IMR-90 (cell line): ENCODE measurements at regions not wholly inside any gene's neighbourhood (a gene's known extent, or its start where the extent isn't known, plus 50 kb on each side); places are given as distances from the start of the nearest gene placed in this dataset.

ENCODE experiments used
- ATAC-seq: fragments of 200-7000 bp; cut with Tn5 transposase; 2 replicates; pipeline ENCODE4 v1.9.1; 2020; ENCODE audit warnings: low read depth, mild to moderate bottlenecking, moderate library complexity
- BruUV-seq: library from RNA; stranded (reverse); fragments of 400-500 nt; replicated peaks from 2 replicates; lab custom pipeline; 2021; lab: Mats Ljungman, UMichigan
- CTCF ChIA-PET: fragments of 300-600 bp; formaldehyde crosslinking; extraction: SDS; loops from one replicate; lab custom pipeline; 2021; ENCODE audit warnings: antibody characterized with exemption; lab: Yijun Ruan, JAX
- POLR2A ChIA-PET: fragments of 300-600 bp; sonication (Branson Sonifier 250); formaldehyde crosslinking; loops from one replicate; lab custom pipeline; 2022; ENCODE audit warnings: antibody characterized with exemption; ENCODE audit not compliant: unreplicated experiment; lab: Charles Lee
- DNase-seq: peaks from one replicate; pipeline ENCODE4 v3.0.0; 2013
- H2AFZ ChIP-seq: replicated peaks from 2 replicates; pipeline ENCODE3; 2013; ENCODE audit warnings: low read length, mild to moderate bottlenecking; ENCODE audit not compliant: poor library complexity
- H2AK5ac ChIP-seq: 2 replicates; pipeline ENCODE4 v1.6.1; 2013; ENCODE audit warnings: low read depth, low read length, inconsistent platforms
- H2AK9ac ChIP-seq: replicated peaks from 2 replicates; pipeline ENCODE3; 2013; ENCODE audit warnings: mild to moderate bottlenecking, low read depth, low read length, moderate library complexity; ENCODE audit not compliant: poor library complexity
- H2BK120ac ChIP-seq: 2 replicates; pipeline ENCODE4 v1.6.1; 2013; ENCODE audit warnings: low read depth, low read length, inconsistent platforms
- H2BK15ac ChIP-seq: 3 replicates; pipeline ENCODE4 v1.6.1; 2013; ENCODE audit warnings: low read depth, low read length, inconsistent platforms
- H2BK20ac ChIP-seq: 2 replicates; pipeline ENCODE4 v1.6.1; 2013; ENCODE audit warnings: low read depth, mild to moderate bottlenecking, inconsistent platforms, low read length, moderate library complexity
- H2BK5ac ChIP-seq: 2 replicates; pipeline ENCODE4 v1.6.1; 2013; ENCODE audit warnings: mild to moderate bottlenecking, low read depth, low read length, inconsistent platforms; ENCODE audit not compliant: poor library complexity, severe bottlenecking
- H3K14ac ChIP-seq: replicated peaks from 2 replicates; pipeline ENCODE4 v1.6.1; 2013; ENCODE audit warnings: low read depth, low read length, inconsistent platforms
- H3K18ac ChIP-seq: 2 replicates; pipeline ENCODE4 v1.6.1; 2013; ENCODE audit warnings: low read depth, low read length, control low read depth
- H3K23ac ChIP-seq: 2 replicates; pipeline ENCODE4 v1.6.1; 2013; ENCODE audit warnings: low read depth, low read length, inconsistent platforms
- H3K27ac ChIP-seq: 2 replicates; pipeline ENCODE4 v1.5.1; 2013; ENCODE audit warnings: mild to moderate bottlenecking, control low read depth, low read length; ENCODE audit not compliant: insufficient read depth
- H3K27me3 ChIP-seq: 2 replicates; pipeline ENCODE4 v1.6.1; 2013; ENCODE audit warnings: low read length; ENCODE audit not compliant: control insufficient read depth, insufficient read depth
- H3K36me3 ChIP-seq: 2 replicates; pipeline ENCODE4 v1.6.1; 2013; ENCODE audit warnings: low read length, mixed read lengths; ENCODE audit not compliant: control insufficient read depth, insufficient read depth
- H3K4ac ChIP-seq: 2 replicates; pipeline ENCODE4 v1.6.1; 2013; ENCODE audit warnings: low read depth, low read length, inconsistent platforms
- H3K4me1 ChIP-seq: 2 replicates; pipeline ENCODE4 v1.6.1; 2013; ENCODE audit warnings: low read length, mixed read lengths; ENCODE audit not compliant: control insufficient read depth, insufficient read depth
- H3K4me2 ChIP-seq: 2 replicates; pipeline ENCODE4 v1.6.1; 2013; ENCODE audit warnings: low read depth, mild to moderate bottlenecking, control low read depth, low read length, moderate library complexity
- H3K4me3 ChIP-seq: 2 replicates; pipeline ENCODE4 v1.5.1; 2013; ENCODE audit warnings: low read depth, mild to moderate bottlenecking, control low read depth, low read length, moderate library complexity; ENCODE audit not compliant: insufficient read depth
- H3K56ac ChIP-seq: 2 replicates; pipeline ENCODE4 v1.6.1; 2013; ENCODE audit warnings: low read length, inconsistent platforms; ENCODE audit not compliant: insufficient read depth; ENCODE audit errors: extremely low read depth
- H3K79me1 ChIP-seq, 2 experiments: 2 replicates each; pipeline ENCODE4 v1.6.1; 2013; ENCODE audit warnings: low read length in 2 of 2, inconsistent platforms in 1 of 2, low read depth in 1 of 2
- H3K9ac ChIP-seq: 2 replicates; pipeline ENCODE4 v1.6.1; 2013; ENCODE audit warnings: low read depth, low read length, control low read depth
- H3K9me1 ChIP-seq: 2 replicates; pipeline ENCODE4 v1.6.1; 2013; ENCODE audit warnings: low read length, inconsistent platforms; ENCODE audit not compliant: insufficient read depth
- H3K9me3 ChIP-seq: 2 replicates; pipeline ENCODE4 v1.6.1; 2013; ENCODE audit warnings: low read length; ENCODE audit not compliant: control insufficient read depth, insufficient read depth
- H4K20me1 ChIP-seq: 2 replicates; pipeline ENCODE4 v1.6.1; 2013; ENCODE audit warnings: low read length, inconsistent platforms; ENCODE audit not compliant: insufficient read depth
- H4K5ac ChIP-seq: 2 replicates; pipeline ENCODE4 v1.6.1; 2013; ENCODE audit warnings: mild to moderate bottlenecking, low read depth, low read length, control low read depth
- H4K8ac ChIP-seq, 2 experiments: 2 replicates each; pipeline ENCODE4 v1.6.1; 2013; ENCODE audit warnings: low read depth in 2 of 2, low read length in 2 of 2, control low read depth in 1 of 2, inconsistent platforms in 1 of 2
- H4K91ac ChIP-seq: 2 replicates; pipeline ENCODE4 v1.6.1; 2013; ENCODE audit warnings: low read depth, low read length, inconsistent platforms; ENCODE audit not compliant: insufficient read depth
- MAFK ChIP-seq: IDR thresholded peaks from 2 replicates; pipeline ENCODE4 v1.6.1; 2012; ENCODE audit warnings: low read depth, low read length, improper control_type of control experiment
- NFE2L2 ChIP-seq: fragments of 150-350 bp; IDR thresholded peaks from 2 replicates; pipeline ENCODE4 v1.6.1; 2016; ENCODE audit warnings: low read depth, mild to moderate bottlenecking, low read length
- POLR2A ChIP-seq: IDR thresholded peaks from 2 replicates; pipeline ENCODE4 v1.6.1; 2012; ENCODE audit warnings: mild to moderate bottlenecking, low read depth, low read length
- RCOR1 ChIP-seq: IDR thresholded peaks from 2 replicates; pipeline ENCODE4 v1.6.1; 2012; ENCODE audit warnings: mild to moderate bottlenecking, low read length, improper control_type of control experiment; ENCODE audit not compliant: insufficient replicate concordance
- SMC3 ChIP-seq: fragments of 150-350 bp; IDR thresholded peaks from 2 replicates; pipeline ENCODE4 v1.6.1; 2016; ENCODE audit warnings: low read depth, mild to moderate bottlenecking, antibody characterized with exemption, low read length, moderate library complexity
- USF2 ChIP-seq: fragments of 150-350 bp; IDR thresholded peaks from 2 replicates; pipeline ENCODE4 v1.6.1; 2017; ENCODE audit warnings: mild to moderate bottlenecking, antibody characterized with exemption, low read length, low read depth
- WGBS, 2 experiments: methylation state at CpG; one replicate each; pipeline versions ENCODE4 v1.1.5 to v1.1.7; 2013; ENCODE audit warnings: missing lambda C conversion rate in 2 of 2; ENCODE audit not compliant: insufficient read length in 1 of 2; ENCODE audit errors: extremely low coverage in 2 of 2; 5-methylcytosine and 5-hydroxymethylcytosine counted together
- dilution Hi-C: fragments of 300-500 bp; cut with HindIII; formaldehyde crosslinking; loops from one replicate; pipeline ENCODE4 v1.14.3; 2018; ENCODE audit warnings: low sequenced_read_pairs; ENCODE audit not compliant: unreplicated experiment
- in situ Hi-C: fragments of 300-500 bp; cut with MboI; formaldehyde crosslinking; loops from 3 replicates; pipeline ENCODE4 v1.14.3; 2019; ENCODE audit warnings: low sequenced_read_pairs, inconsistent platforms, mixed read lengths
- intact Hi-C: fragments of 100-400 bp; cut with micrococcal nuclease; formaldehyde crosslinking; loops from 2 replicates; pipeline ENCODE4 v1.10.0; 2022

- in situ Hi-C loops = no loop called here
- Histone ChIP-seq H3K14ac (no peak overlapping the region), H2BK20ac (no peak overlapping the region), H4K20me1 (no peaks in the 10 kb centered on the region), H3K27ac (no peak overlapping the region), H2AK9ac (no peak overlapping the region), H3K27me3 (no peaks in the 10 kb centered on the region), H3K9me1 (no peaks in the 10 kb centered on the region), H3K4ac (no peak overlapping the region), H2BK5ac (no peak overlapping the region), H3K4me2 (no peak overlapping the region), H2BK120ac (no peak overlapping the region), H3K56ac (no peak overlapping the region), H3K79me1 (no peaks in the 10 kb centered on the region), H3K9me3 (no peaks in the 10 kb centered on the region), H3K9ac (no peak overlapping the region), H2AFZ (no peak overlapping the region), H2AK5ac (no peak overlapping the region), H4K91ac (no peak overlapping the region), H3K23ac (no peak overlapping the region), H4K8ac (no peak overlapping the region), H3K4me1 (no peaks in the 10 kb centered on the region), H3K4me3 (no peak overlapping the region), H2BK15ac (no peak overlapping the region), H3K18ac (no peak overlapping the region), H4K5ac (no peak overlapping the region), H3K36me3 (no peaks in the 10 kb centered on the region)
- ChIA-PET CTCF (no interaction called here), POLR2A (no interaction called here)
- WGBS, 2 experiments = 21% methylated on average over 2 of the region's 4 CpGs; no CpG with 5 or more reads in 1 of the 2 experiments
- no peak for ATAC-seq
- dilution Hi-C loops = no loop called here
- intact Hi-C loops = no loop called here
- DNase-seq = no peak
- no peak for TF ChIP-seq POLR2A
- TF ChIP-seq RCOR1 = no peak
- TF ChIP-seq MAFK = no peak
- TF ChIP-seq NFE2L2 = no peak
- no peak for TF ChIP-seq USF2
- TF ChIP-seq SMC3 = no peak
- BruUV-seq = no TSS peak
Measured at GRCh38 chr20:24166123-24166381, 177.5 kb upstream of the GGTLC1 start.
